ENCODE measurements at regions not wholly inside any gene's neighbourhood (a gene's known extent, or its start where the extent isn't known, plus 50 kb on each side); places are given as distances from the start of the nearest gene placed in this dataset.

DNA sequence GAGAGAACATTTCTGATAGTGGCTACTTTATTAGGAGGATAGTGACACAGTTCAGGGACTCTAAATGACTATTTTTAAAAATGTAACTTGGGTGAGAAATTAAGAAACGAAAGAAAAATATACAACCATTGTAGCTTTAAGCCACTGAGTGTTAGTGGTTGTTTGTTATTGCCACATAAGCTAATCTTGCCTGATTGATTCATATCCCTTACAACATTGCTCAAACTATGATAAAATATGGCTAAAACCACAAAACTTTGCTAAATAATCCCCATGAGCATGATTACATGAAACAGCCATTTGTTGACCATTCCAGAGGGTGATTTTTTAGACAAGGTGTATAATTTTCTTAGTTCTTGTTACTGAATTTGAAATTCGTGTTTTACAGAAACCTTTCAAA lies 343.4 kb downstream of the SLITRK5 start:
- TF ChIP-seq, protein P1, sequence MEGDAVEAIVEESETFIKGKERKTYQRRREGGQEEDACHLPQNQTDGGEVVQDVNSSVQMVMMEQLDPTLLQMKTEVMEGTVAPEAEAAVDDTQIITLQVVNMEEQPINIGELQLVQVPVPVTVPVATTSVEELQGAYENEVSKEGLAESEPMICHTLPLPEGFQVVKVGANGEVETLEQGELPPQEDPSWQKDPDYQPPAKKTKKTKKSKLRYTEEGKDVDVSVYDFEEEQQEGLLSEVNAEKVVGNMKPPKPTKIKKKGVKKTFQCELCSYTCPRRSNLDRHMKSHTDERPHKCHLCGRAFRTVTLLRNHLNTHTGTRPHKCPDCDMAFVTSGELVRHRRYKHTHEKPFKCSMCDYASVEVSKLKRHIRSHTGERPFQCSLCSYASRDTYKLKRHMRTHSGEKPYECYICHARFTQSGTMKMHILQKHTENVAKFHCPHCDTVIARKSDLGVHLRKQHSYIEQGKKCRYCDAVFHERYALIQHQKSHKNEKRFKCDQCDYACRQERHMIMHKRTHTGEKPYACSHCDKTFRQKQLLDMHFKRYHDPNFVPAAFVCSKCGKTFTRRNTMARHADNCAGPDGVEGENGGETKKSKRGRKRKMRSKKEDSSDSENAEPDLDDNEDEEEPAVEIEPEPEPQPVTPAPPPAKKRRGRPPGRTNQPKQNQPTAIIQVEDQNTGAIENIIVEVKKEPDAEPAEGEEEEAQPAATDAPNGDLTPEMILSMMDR (conservative IDR thresholded peaks at IDR 0.05; ENCODE audit: low read depth, low read length): no peak
- TF ChIP-seq, protein P2, sequence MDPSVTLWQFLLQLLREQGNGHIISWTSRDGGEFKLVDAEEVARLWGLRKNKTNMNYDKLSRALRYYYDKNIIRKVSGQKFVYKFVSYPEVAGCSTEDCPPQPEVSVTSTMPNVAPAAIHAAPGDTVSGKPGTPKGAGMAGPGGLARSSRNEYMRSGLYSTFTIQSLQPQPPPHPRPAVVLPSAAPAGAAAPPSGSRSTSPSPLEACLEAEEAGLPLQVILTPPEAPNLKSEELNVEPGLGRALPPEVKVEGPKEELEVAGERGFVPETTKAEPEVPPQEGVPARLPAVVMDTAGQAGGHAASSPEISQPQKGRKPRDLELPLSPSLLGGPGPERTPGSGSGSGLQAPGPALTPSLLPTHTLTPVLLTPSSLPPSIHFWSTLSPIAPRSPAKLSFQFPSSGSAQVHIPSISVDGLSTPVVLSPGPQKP (IDR thresholded peaks at IDR 0.05; ENCODE audit: borderline replicate concordance, low read depth, low read length): no peak
- no peak for TF ChIP-seq RFX5 (IDR thresholded peaks at IDR 0.05; ENCODE audit: low read depth, low read length)
- TF ChIP-seq MAFK (IDR thresholded peaks at IDR 0.05; ENCODE audit: low read depth, low read length): no peak
- no peak for TF ChIP-seq FOS (IDR thresholded peaks at IDR 0.05; ENCODE audit: low read depth, low read length)
- no peak for TF ChIP-seq POLR2A (IDR thresholded peaks at IDR 0.05; ENCODE audit: low read depth, low read length)
- TF ChIP-seq RAD21 (IDR thresholded peaks at IDR 0.05; ENCODE audit: low read length): no peak
- TF ChIP-seq BHLHE40 (IDR thresholded peaks at IDR 0.05; ENCODE audit: low read depth, low read length): no peak
- no peak for TF ChIP-seq MAZ (IDR thresholded peaks at IDR 0.05; ENCODE audit: borderline replicate concordance, low read depth, low read length)
- TF ChIP-seq CHD1 (IDR thresholded peaks at IDR 0.05; ENCODE audit: low read depth, low read length): no peak

All from IMR-90 (cell line).